GM12878 (cell line): ENCODE measurements at regions not wholly inside any gene's neighbourhood (a gene's known extent, or its start where the extent isn't known, plus 50 kb on each side); places are given as distances from the start of the nearest gene placed in this dataset.

Source experiments
- ATAC-seq: fragments of 200-7000 bp; cut with Tn5 transposase; 3 replicates; pipeline ENCODE4 v1.9.1; 2020; ENCODE audit warnings: mild to moderate bottlenecking, moderate library complexity
- BruUV-seq: library from RNA; stranded (reverse); fragments of 400-500 nt; replicated peaks from 2 replicates; lab custom pipeline; 2021; lab: Mats Ljungman, UMichigan
- CTCF ChIA-PET: fragments of 300-600 bp; sonication (Branson Sonifier 250); formaldehyde crosslinking; extraction: SDS; loops from one replicate; lab custom pipeline; 2021; ENCODE audit warnings: inconsistent platforms; lab: Yijun Ruan, JAX
- POLR2A ChIA-PET: fragments of 350-600 bp; formaldehyde crosslinking; extraction: SDS; loops from one replicate; lab custom pipeline; 2021; ENCODE audit warnings: inconsistent platforms; lab: Charles Lee
- RAD21 ChIA-PET: fragments of 300-600 bp; sonication (Branson Sonifier 250); formaldehyde crosslinking; loops from one replicate; lab custom pipeline; 2023; ENCODE audit warnings: antibody characterized with exemption; ENCODE audit not compliant: unreplicated experiment; lab: Charles Lee
- SMC1A ChIA-PET: fragments of 300-600 bp; sonication (Branson Sonifier 250); formaldehyde crosslinking; loops from one replicate; lab custom pipeline; 2023; ENCODE audit not compliant: unreplicated experiment, uncharacterized antibody; lab: Charles Lee
- DNase-seq: peaks from one replicate; pipeline ENCODE4 v3.0.0-alpha.2; 2011; ENCODE audit warnings: low read depth, low spot score
- FAIRE-seq: peaks from 3 replicates; lab custom pipeline; 2011; peaks lifted over from hg19 to GRCh38; lab: Jason Lieb, UNC
- H2AFZ ChIP-seq: 2 replicates; pipeline ENCODE4 v1.6.0; 2011; ENCODE audit warnings: low read depth, low read length, control low read depth; ENCODE audit not compliant: control insufficient read depth
- H3K27ac ChIP-seq: 2 replicates; pipeline ENCODE4 v1.5.1; 2011; ENCODE audit warnings: control low read depth; ENCODE audit not compliant: control insufficient read depth, insufficient read depth
- H3K27me3 ChIP-seq, 2 experiments: replicated peaks in 1 of 2; 2 replicates each; pipeline versions ENCODE4 v1.6.0 to v1.6.1; 2011; ENCODE audit warnings: low read length in 1 of 2; ENCODE audit not compliant: control insufficient read depth in 2 of 2, insufficient read depth in 2 of 2
- H3K36me3 ChIP-seq, 2 experiments: 2 replicates each; pipeline ENCODE4 v1.5.1; 2011; ENCODE audit warnings: low read length in 1 of 2; ENCODE audit not compliant: control insufficient read depth in 2 of 2, insufficient read depth in 2 of 2
- H3K4me1 ChIP-seq: 2 replicates; pipeline ENCODE4 v1.6.1; 2011; ENCODE audit warnings: mild to moderate bottlenecking, low read length, moderate library complexity, mixed read lengths; ENCODE audit not compliant: control insufficient read depth, insufficient read depth
- H3K4me2 ChIP-seq: 2 replicates; pipeline ENCODE4 v1.6.0; 2011; ENCODE audit warnings: control low read depth; ENCODE audit not compliant: control insufficient read depth, insufficient read depth
- H3K4me3 ChIP-seq: fragments of 200-600 bp; sonication (generic); 2 replicates; pipeline ENCODE4 v1.5.1; 2016
- H3K79me2 ChIP-seq: 2 replicates; pipeline ENCODE4 v1.6.0; 2011; ENCODE audit warnings: low read length; ENCODE audit not compliant: control insufficient read depth, insufficient read depth
- H3K9ac ChIP-seq: 2 replicates; pipeline ENCODE4 v1.8.0; 2011; ENCODE audit warnings: low read length, control low read depth, mixed read lengths; ENCODE audit not compliant: control insufficient read depth, insufficient read depth
- H3K9me3 ChIP-seq: replicated peaks from 3 replicates; pipeline ENCODE4 v1.5.1; 2011; ENCODE audit warnings: mild to moderate bottlenecking, low read length; ENCODE audit not compliant: control insufficient read depth, insufficient read depth
- H4K20me1 ChIP-seq: 2 replicates; pipeline ENCODE4 v1.6.0; 2011; ENCODE audit not compliant: control insufficient read depth, insufficient read depth
- EZH2 ChIP-seq: IDR thresholded peaks from 2 replicates; pipeline ENCODE4 v1.6.1; 2012; ENCODE audit warnings: low read depth, mild to moderate bottlenecking, control low read depth, inconsistent platforms, low read length, borderline replicate concordance; ENCODE audit not compliant: control insufficient read depth
- KDM1A ChIP-seq: fragments of 200-600 bp; sonication (generic); IDR thresholded peaks from 2 replicates; pipeline ENCODE4 v1.6.1; 2016; ENCODE audit warnings: borderline replicate concordance
- KLF5 ChIP-seq: fragments of 450-650 bp; IDR thresholded peaks from 2 replicates; pipeline ENCODE4 v1.6.1; 2014; ENCODE audit warnings: mild to moderate bottlenecking; ENCODE audit not compliant: partially characterized antibody
- NR2C1 ChIP-seq: fragments of 450-650 bp; IDR thresholded peaks from 2 replicates; pipeline ENCODE4 v1.6.1; 2017; ENCODE audit warnings: antibody characterized with exemption, mild to moderate bottlenecking, moderate library complexity
- ZNF592 ChIP-seq: fragments of 450-650 bp; IDR thresholded peaks from 2 replicates; pipeline ENCODE4 v1.6.1; 2017; ENCODE audit warnings: mild to moderate bottlenecking, moderate library complexity
- in situ Hi-C: fragments of 300-500 bp; cut with MboI; formaldehyde crosslinking; loops from 9 replicates; pipeline ENCODE4 v1.14.3; 2018; ENCODE audit warnings: mixed read lengths
- intact Hi-C: fragments of 100-400 bp; cut with micrococcal nuclease; formaldehyde crosslinking; loops from one replicate; pipeline ENCODE4 v1.14.2; 2022; ENCODE audit not compliant: unreplicated experiment
- TF ChIP-seq, protein P1 (sequence below): fragments of 450-650 bp; formaldehyde crosslinking; IDR thresholded peaks from 2 replicates; pipeline ENCODE4 v1.4.0; 2020; ENCODE audit warnings: mild to moderate bottlenecking, moderate library complexity
- TF ChIP-seq, protein P2 (sequence below): fragments of 450-650 bp; conservative IDR thresholded peaks from 2 replicates; pipeline ENCODE4 v1.6.1; 2017; ENCODE audit warnings: mild to moderate bottlenecking, moderate library complexity
- TF ChIP-seq, protein P3 (sequence below): IDR thresholded peaks from 2 replicates; pipeline ENCODE4 v1.6.1; 2012; ENCODE audit warnings: low read length, inconsistent platforms

GRCh38 chr12:107221913-107222312 lies 128.6 kb upstream of the CRY1 start:
- RAD21 ChIA-PET = no interaction called here
- TF ChIP-seq KLF5 (no peak), EZH2 (no peak), ZNF592 (no peak), NR2C1 (no peak), KDM1A (no peak)
- TF ChIP-seq, protein P1, sequence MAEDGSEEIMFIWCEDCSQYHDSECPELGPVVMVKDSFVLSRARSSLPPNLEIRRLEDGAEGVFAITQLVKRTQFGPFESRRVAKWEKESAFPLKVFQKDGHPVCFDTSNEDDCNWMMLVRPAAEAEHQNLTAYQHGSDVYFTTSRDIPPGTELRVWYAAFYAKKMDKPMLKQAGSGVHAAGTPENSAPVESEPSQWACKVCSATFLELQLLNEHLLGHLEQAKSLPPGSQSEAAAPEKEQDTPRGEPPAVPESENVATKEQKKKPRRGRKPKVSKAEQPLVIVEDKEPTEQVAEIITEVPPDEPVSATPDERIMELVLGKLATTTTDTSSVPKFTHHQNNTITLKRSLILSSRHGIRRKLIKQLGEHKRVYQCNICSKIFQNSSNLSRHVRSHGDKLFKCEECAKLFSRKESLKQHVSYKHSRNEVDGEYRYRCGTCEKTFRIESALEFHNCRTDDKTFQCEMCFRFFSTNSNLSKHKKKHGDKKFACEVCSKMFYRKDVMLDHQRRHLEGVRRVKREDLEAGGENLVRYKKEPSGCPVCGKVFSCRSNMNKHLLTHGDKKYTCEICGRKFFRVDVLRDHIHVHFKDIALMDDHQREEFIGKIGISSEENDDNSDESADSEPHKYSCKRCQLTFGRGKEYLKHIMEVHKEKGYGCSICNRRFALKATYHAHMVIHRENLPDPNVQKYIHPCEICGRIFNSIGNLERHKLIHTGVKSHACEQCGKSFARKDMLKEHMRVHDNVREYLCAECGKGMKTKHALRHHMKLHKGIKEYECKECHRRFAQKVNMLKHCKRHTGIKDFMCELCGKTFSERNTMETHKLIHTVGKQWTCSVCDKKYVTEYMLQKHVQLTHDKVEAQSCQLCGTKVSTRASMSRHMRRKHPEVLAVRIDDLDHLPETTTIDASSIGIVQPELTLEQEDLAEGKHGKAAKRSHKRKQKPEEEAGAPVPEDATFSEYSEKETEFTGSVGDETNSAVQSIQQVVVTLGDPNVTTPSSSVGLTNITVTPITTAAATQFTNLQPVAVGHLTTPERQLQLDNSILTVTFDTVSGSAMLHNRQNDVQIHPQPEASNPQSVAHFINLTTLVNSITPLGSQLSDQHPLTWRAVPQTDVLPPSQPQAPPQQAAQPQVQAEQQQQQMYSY (CRISPR knock-in tag) = no peak
- TF ChIP-seq, protein P2, sequence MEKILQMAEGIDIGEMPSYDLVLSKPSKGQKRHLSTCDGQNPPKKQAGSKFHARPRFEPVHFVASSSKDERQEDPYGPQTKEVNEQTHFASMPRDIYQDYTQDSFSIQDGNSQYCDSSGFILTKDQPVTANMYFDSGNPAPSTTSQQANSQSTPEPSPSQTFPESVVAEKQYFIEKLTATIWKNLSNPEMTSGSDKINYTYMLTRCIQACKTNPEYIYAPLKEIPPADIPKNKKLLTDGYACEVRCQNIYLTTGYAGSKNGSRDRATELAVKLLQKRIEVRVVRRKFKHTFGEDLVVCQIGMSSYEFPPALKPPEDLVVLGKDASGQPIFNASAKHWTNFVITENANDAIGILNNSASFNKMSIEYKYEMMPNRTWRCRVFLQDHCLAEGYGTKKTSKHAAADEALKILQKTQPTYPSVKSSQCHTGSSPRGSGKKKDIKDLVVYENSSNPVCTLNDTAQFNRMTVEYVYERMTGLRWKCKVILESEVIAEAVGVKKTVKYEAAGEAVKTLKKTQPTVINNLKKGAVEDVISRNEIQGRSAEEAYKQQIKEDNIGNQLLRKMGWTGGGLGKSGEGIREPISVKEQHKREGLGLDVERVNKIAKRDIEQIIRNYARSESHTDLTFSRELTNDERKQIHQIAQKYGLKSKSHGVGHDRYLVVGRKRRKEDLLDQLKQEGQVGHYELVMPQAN = no peak
- TF ChIP-seq, protein P3, sequence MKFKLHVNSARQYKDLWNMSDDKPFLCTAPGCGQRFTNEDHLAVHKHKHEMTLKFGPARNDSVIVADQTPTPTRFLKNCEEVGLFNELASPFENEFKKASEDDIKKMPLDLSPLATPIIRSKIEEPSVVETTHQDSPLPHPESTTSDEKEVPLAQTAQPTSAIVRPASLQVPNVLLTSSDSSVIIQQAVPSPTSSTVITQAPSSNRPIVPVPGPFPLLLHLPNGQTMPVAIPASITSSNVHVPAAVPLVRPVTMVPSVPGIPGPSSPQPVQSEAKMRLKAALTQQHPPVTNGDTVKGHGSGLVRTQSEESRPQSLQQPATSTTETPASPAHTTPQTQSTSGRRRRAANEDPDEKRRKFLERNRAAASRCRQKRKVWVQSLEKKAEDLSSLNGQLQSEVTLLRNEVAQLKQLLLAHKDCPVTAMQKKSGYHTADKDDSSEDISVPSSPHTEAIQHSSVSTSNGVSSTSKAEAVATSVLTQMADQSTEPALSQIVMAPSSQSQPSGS = no peak
- Histone ChIP-seq H3K4me1 (no peaks in the 10 kb centered on the region), H3K36me3 (no peaks in the 10 kb centered on the region), H2AFZ (no peak overlapping the region), H3K9me3 (no peaks in the 10 kb centered on the region), H3K4me3 (no peak overlapping the region), H3K79me2 (no peaks in the 10 kb centered on the region), H3K27ac (no peak overlapping the region), H4K20me1 (no peaks in the 10 kb centered on the region), H3K4me2 (no peak overlapping the region), H3K27me3 (no peaks in the 10 kb centered on the region), H3K9ac (no peak overlapping the region)
- CTCF ChIA-PET = interaction anchor here (0.7 kb wide), 1 partner anchor 16 kb away, joined by 4 read pairs; no protein-coding TSS in a partner anchor
- in situ Hi-C loops (no loop called here), intact Hi-C loops (no loop called here)
- POLR2A ChIA-PET = no interaction called here
- ATAC-seq = no peak
- no TSS peak for BruUV-seq
- no peak for FAIRE-seq
- SMC1A ChIA-PET = no interaction called here
- no peak for DNase-seq
